Lower leg skin (tissue), 3 donors: ENCODE measurements at regions not wholly inside any gene's neighbourhood (a gene's known extent, or its start where the extent isn't known, plus 50 kb on each side); places are given as distances from the start of the nearest gene placed in this dataset.

Experiments
- CTCF ChIP-seq, 3 donors: fragments of 450-650 bp; IDR thresholded peaks; one replicate each; pipeline ENCODE4 v1.5.1; 2016; ENCODE audit warnings: antibody characterized with exemption in 3 of 3, mild to moderate bottlenecking in 3 of 3, moderate library complexity in 2 of 3
- POLR2A ChIP-seq, 2 donors: fragments of 450-650 bp; IDR thresholded peaks; one replicate each; pipeline ENCODE4 v1.6.1; 2016 to 2017; ENCODE audit warnings: antibody characterized with exemption in 2 of 2, mild to moderate bottlenecking in 1 of 2, moderate library complexity in 1 of 2

- TF ChIP-seq CTCF (IDR thresholded peaks at IDR 0.05) (no peak), POLR2A (IDR thresholded peaks at IDR 0.05) (no peak)
Measured at GRCh38 chr10:57874810-57875209, 392.9 kb downstream of the IPMK start.
